Suprapubic skin (tissue), 4 donors: ENCODE measurements at regions not wholly inside any gene's neighbourhood (a gene's known extent, or its start where the extent isn't known, plus 50 kb on each side); places are given as distances from the start of the nearest gene placed in this dataset.

Source experiments
- DNase-seq, 2 donors: peaks; one replicate each; pipeline ENCODE4 v3.0.0-alpha.2; 2019; ENCODE audit warnings: low spot score in 2 of 2
- H3K27ac ChIP-seq: fragments of 200-600 bp; sonication (generic); one replicate; pipeline ENCODE4 v1.5.1; 2019
- H3K27me3 ChIP-seq: fragments of 200-600 bp; sonication (generic); one replicate; pipeline ENCODE4 v1.5.1; 2019
- H3K36me3 ChIP-seq: fragments of 200-600 bp; sonication (generic); one replicate; pipeline ENCODE4 v1.5.1; 2019
- H3K4me1 ChIP-seq: fragments of 200-600 bp; sonication (generic); one replicate; pipeline ENCODE4 v1.5.1; 2019
- H3K4me3 ChIP-seq: fragments of 200-600 bp; sonication (generic); one replicate; pipeline ENCODE4 v1.5.1; 2019; ENCODE audit warnings: mild to moderate bottlenecking
- H3K9me3 ChIP-seq: fragments of 200-600 bp; sonication (generic); one replicate; pipeline ENCODE4 v1.5.1; 2019
- CTCF ChIP-seq, 2 donors: fragments of 200-600 bp in 1 of 2; fragments of 450-650 bp in 1 of 2; sonication (generic) in 1 of 2; IDR thresholded peaks; one replicate each; pipeline ENCODE4 v1.5.1; 2016 to 2019; ENCODE audit warnings: antibody characterized with exemption in 2 of 2, mild to moderate bottlenecking in 1 of 2, moderate library complexity in 1 of 2
- EP300 ChIP-seq: sonication (generic); formaldehyde crosslinking; IDR thresholded peaks from one replicate; pipeline ENCODE4 v1.6.1; 2017; ENCODE audit warnings: antibody characterized with exemption
- POLR2A ChIP-seq, 2 donors: fragments of 450-650 bp; IDR thresholded peaks; one replicate each; pipeline ENCODE4 v1.6.1; 2017; ENCODE audit warnings: antibody characterized with exemption in 2 of 2, mild to moderate bottlenecking in 2 of 2, moderate library complexity in 2 of 2
- POLR2AphosphoS5 ChIP-seq, 3 donors: sonication (generic); formaldehyde crosslinking; IDR thresholded peaks; one replicate each; pipeline ENCODE4 v1.6.1; 2017; ENCODE audit warnings: antibody characterized with exemption in 3 of 3
- WGBS: methylation state at CpG from one replicate; pipeline ENCODE4 v1.1.5; 2018; 5-methylcytosine and 5-hydroxymethylcytosine counted together

- Histone ChIP-seq H3K27me3 (no peaks in the 10 kb centered on the region), H3K36me3 (no peaks in the 10 kb centered on the region), H3K4me3 (no peak overlapping the region), H3K4me1 (no peaks in the 10 kb centered on the region), H3K27ac (no peak overlapping the region), H3K9me3 (no peaks in the 10 kb centered on the region)
- WGBS: 68% methylated on average over 3 of the region's 3 CpGs
- TF ChIP-seq POLR2AphosphoS5 (IDR thresholded peaks at IDR 0.05) (no peak), CTCF (IDR thresholded peaks at IDR 0.05) (no peak), EP300 (no peak), POLR2A (IDR thresholded peaks at IDR 0.05) (no peak)
- no peak for DNase-seq
Observed at GRCh38 chr4:157898836-157899605, 273.8 kb downstream of the GASK1B start.

GRCh38 chr4:157897855-157898370 is 274.9 kb downstream of the GASK1B start:
- no peak for DNase-seq
- no peaks in the 10 kb centered on the region for H3K4me1 ChIP-seq
- H3K9me3 ChIP-seq: no peaks in the 10 kb centered on the region
- no peak overlapping the region for H3K4me3 ChIP-seq
- H3K27ac ChIP-seq: no peak overlapping the region
- no peak for TF ChIP-seq CTCF (IDR thresholded peaks at IDR 0.05)
- no peaks in the 10 kb centered on the region for H3K36me3 ChIP-seq
- no peaks in the 10 kb centered on the region for H3K27me3 ChIP-seq

- no peak for DNase-seq
- Histone ChIP-seq H3K4me1 (no peaks in the 10 kb centered on the region), H3K27me3 (no peaks in the 10 kb centered on the region), H3K36me3 (no peaks in the 10 kb centered on the region), H3K27ac (no peak overlapping the region), H3K9me3 (no peaks in the 10 kb centered on the region), H3K4me3 (no peak overlapping the region)
- TF ChIP-seq EP300: no peak
- TF ChIP-seq POLR2AphosphoS5 (IDR thresholded peaks at IDR 0.05): no peak
- TF ChIP-seq CTCF (IDR thresholded peaks at IDR 0.05): no peak
- TF ChIP-seq POLR2A (IDR thresholded peaks at IDR 0.05): no peak
- 85% methylated on average over 3 of the region's 3 CpGs for WGBS
Observed at GRCh38 chr4:157896726-157897125, 276.1 kb downstream of the GASK1B start.

- 71% methylated on average over 4 of the region's 4 CpGs for WGBS
- Histone ChIP-seq H3K4me1 (no peaks in the 10 kb centered on the region), H3K9me3 (no peaks in the 10 kb centered on the region), H3K4me3 (no peak overlapping the region), H3K27ac (no peak overlapping the region), H3K36me3 (no peaks in the 10 kb centered on the region), H3K27me3 (no peaks in the 10 kb centered on the region)
- no peak for TF ChIP-seq EP300
- no peak for TF ChIP-seq POLR2A (IDR thresholded peaks at IDR 0.05)
- no peak for TF ChIP-seq CTCF (IDR thresholded peaks at IDR 0.05)
- no peak for TF ChIP-seq POLR2AphosphoS5 (IDR thresholded peaks at IDR 0.05)
- no peak for DNase-seq
Observed at GRCh38 chr4:157895205-157895604, 277.6 kb downstream of the GASK1B start.

- WGBS: 74% methylated on average over 2 of the region's 2 CpGs
- Histone ChIP-seq H3K9me3 (no peaks in the 10 kb centered on the region), H3K36me3 (no peaks in the 10 kb centered on the region), H3K4me1 (no peaks in the 10 kb centered on the region), H3K27me3 (no peaks in the 10 kb centered on the region), H3K27ac (no peak overlapping the region), H3K4me3 (no peak overlapping the region)
- no peak for DNase-seq
- no peak for TF ChIP-seq POLR2A (IDR thresholded peaks at IDR 0.05)
Observed at GRCh38 chr4:157889788-157890187, 283.0 kb downstream of the GASK1B start.

- no peaks in the 10 kb centered on the region for H3K27me3 ChIP-seq
- no peaks in the 10 kb centered on the region for H3K9me3 ChIP-seq
- no peak overlapping the region for H3K4me3 ChIP-seq
- no peaks in the 10 kb centered on the region for H3K36me3 ChIP-seq
- no peak overlapping the region for H3K27ac ChIP-seq
- no peak for DNase-seq
- no peak for TF ChIP-seq POLR2A (IDR thresholded peaks at IDR 0.05)
- no peak for TF ChIP-seq CTCF (IDR thresholded peaks at IDR 0.05)
- no peak for TF ChIP-seq POLR2AphosphoS5 (IDR thresholded peaks at IDR 0.05)
- TF ChIP-seq EP300: no peak
- H3K4me1 ChIP-seq: no peaks in the 10 kb centered on the region
- 85% methylated on average over 4 of the region's 4 CpGs for WGBS
Observed at GRCh38 chr4:157888281-157888680, 284.5 kb downstream of the GASK1B start.
